Activated T-cell treated with anti-CD3 and anti-CD28 coated beads, Interleukin-2, amount 50 U/mL, for 4 hours (primary cell): ENCODE measurements at regions not wholly inside any gene's neighbourhood (a gene's known extent, or its start where the extent isn't known, plus 50 kb on each side); places are given as distances from the start of the nearest gene placed in this dataset.

Experiments
- ATAC-seq, 2 donors: fragments of 200-7000 bp; cut with Tn5 transposase; one replicate each; pipeline ENCODE4 v1.10.0; 2021
- DNase-seq: peaks from one replicate; pipeline ENCODE4 v3.0.0-alpha.2; 2020
- H3K27me3 Mint-ChIP-seq: one replicate; pipeline ENCODE4 v1.8.0; 2021; ENCODE audit warnings: low read depth, mixed read lengths
- H3K36me3 Mint-ChIP-seq: one replicate; pipeline ENCODE4 v1.8.0; 2022; ENCODE audit warnings: mixed read lengths; ENCODE audit not compliant: insufficient read depth
- H3K4me1 Mint-ChIP-seq: one replicate; pipeline ENCODE4 v1.8.0; 2021; ENCODE audit warnings: low read depth, mixed read lengths
- H3K4me3 Mint-ChIP-seq: one replicate; pipeline ENCODE4 v1.8.0; 2021; ENCODE audit warnings: mild to moderate bottlenecking, moderate library complexity, mixed read lengths
- H3K9me3 Mint-ChIP-seq: one replicate; pipeline ENCODE4 v1.8.0; 2021; ENCODE audit warnings: mixed read lengths

DNA sequence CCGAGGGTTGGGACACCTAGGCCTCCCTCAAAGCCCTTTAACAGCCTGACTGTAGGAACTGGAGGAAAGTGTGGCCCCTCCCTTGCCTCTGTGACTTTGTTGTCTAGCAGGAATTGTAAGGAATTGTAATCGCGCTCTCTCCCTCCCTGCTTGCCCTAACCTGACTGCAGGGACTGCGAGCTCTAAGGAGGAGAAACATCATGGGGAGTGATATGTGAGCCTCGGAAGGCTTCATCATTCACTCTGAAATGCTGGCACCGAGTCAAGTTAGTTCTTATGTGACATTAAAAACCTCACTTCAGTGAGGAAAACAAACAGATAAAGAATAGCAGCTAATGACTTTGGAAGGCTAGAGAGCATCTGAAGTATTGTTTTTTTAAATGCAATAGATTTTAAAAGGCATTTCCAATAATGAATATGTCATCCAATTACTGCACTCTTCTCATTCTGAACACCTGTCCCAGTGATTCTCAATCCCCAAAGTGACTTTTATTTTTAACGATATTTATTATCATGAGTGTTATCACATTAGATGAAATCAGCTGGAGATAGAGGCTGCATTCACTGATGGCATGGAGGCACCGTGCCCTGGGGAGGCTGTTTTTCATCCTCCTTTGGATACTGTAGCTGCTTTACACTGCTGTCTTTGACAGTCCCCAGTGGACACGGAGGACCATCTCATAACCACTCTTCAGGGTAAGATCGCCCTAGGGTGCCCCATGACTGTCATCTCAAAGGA lies 58.5 kb upstream of the NTM start:
- no peaks in the 10 kb centered on the region for H3K4me1 Mint-ChIP-seq
- H3K27me3 Mint-ChIP-seq = peaks cover 3% of the 10 kb centered on the region
- no peaks in the 10 kb centered on the region for H3K9me3 Mint-ChIP-seq
- H3K36me3 Mint-ChIP-seq = no peaks in the 10 kb centered on the region
- DNase-seq = no peak
- no peak overlapping the region for H3K4me3 Mint-ChIP-seq
- no peak for ATAC-seq
